GM12873 (cell line): ENCODE measurements at regions not wholly inside any gene's neighbourhood (a gene's known extent, or its start where the extent isn't known, plus 50 kb on each side); places are given as distances from the start of the nearest gene placed in this dataset.

Experiments
- CTCF ChIP-seq: IDR thresholded peaks from 2 replicates; pipeline ENCODE4 v1.5.1; 2012; ENCODE audit warnings: low read depth, mild to moderate bottlenecking, moderate library complexity, low read length, control low read depth; ENCODE audit not compliant: insufficient read depth; ENCODE audit errors: missing control alignments

- TF ChIP-seq CTCF, result no peak
Measured at GRCh38 chr3:164360738-164361406, 717.4 kb downstream of the SI start.

GRCh38 chr3:164360078-164360578, 718.2 kb downstream of the SI start:
- TF ChIP-seq CTCF, result no peak

- no peak for TF ChIP-seq CTCF
Measured at GRCh38 chr3:164352991-164353390, 725.3 kb downstream of the SI start.

- TF ChIP-seq CTCF, result no peak
Measured at GRCh38 chr3:164351131-164351530, 727.2 kb downstream of the SI start.

- TF ChIP-seq CTCF, result no peak
Measured at GRCh38 chr3:164341086-164341485, 737.2 kb downstream of the SI start.

- TF ChIP-seq CTCF, result no peak
Measured at GRCh38 chr3:164340273-164340672, 738.0 kb downstream of the SI start.

- no peak for TF ChIP-seq CTCF
Measured at GRCh38 chr3:164332831-164333802, 745.2 kb downstream of the SI start.
